GM12878 (cell line): ENCODE measurements at regions not wholly inside any gene's neighbourhood (a gene's known extent, or its start where the extent isn't known, plus 50 kb on each side); places are given as distances from the start of the nearest gene placed in this dataset.

ENCODE experiments used
- BRCA1 ChIP-seq: IDR thresholded peaks from 2 replicates; pipeline ENCODE4 v1.6.1; 2011; ENCODE audit warnings: low read depth, low read length, improper control_type of control experiment
- CREM ChIP-seq: IDR thresholded peaks from 2 replicates; pipeline ENCODE4 v1.6.1; 2014; ENCODE audit warnings: antibody characterized with exemption, low read depth
- EP300 ChIP-seq, 2 experiments: fragments of 150-350 bp in 1 of 2; IDR thresholded peaks; 2 replicates each; pipeline ENCODE4 v1.6.1; 2011 to 2012; ENCODE audit warnings: low read depth in 2 of 2, low read length in 2 of 2, borderline replicate concordance in 1 of 2, improper control_type of control experiment in 1 of 2, inconsistent platforms in 1 of 2; ENCODE audit not compliant: control insufficient read depth in 1 of 2
- EZH2 ChIP-seq: IDR thresholded peaks from 2 replicates; pipeline ENCODE4 v1.6.1; 2012; ENCODE audit warnings: low read depth, mild to moderate bottlenecking, control low read depth, inconsistent platforms, low read length, borderline replicate concordance; ENCODE audit not compliant: control insufficient read depth
- HDGF ChIP-seq: fragments of 450-650 bp; IDR thresholded peaks from 2 replicates; pipeline ENCODE4 v1.6.1; 2016; ENCODE audit warnings: antibody characterized with exemption
- NBN ChIP-seq: fragments of 450-650 bp; IDR thresholded peaks from 2 replicates; pipeline ENCODE4 v1.6.1; 2016
- POLR2A ChIP-seq: IDR thresholded peaks from 2 replicates; pipeline ENCODE4 v1.6.1; 2011; ENCODE audit warnings: low read depth, mild to moderate bottlenecking, low read length
- POLR2AphosphoS5 ChIP-seq: IDR thresholded peaks from 2 replicates; pipeline ENCODE4 v1.6.1; 2011; ENCODE audit warnings: mild to moderate bottlenecking, low read length, inconsistent platforms
- SMC3 ChIP-seq: IDR thresholded peaks from 2 replicates; pipeline ENCODE4 v1.6.1; 2011; ENCODE audit warnings: low read length, improper control_type of control experiment, borderline replicate concordance
- TF ChIP-seq, protein P1 (sequence below), 3 experiments: IDR thresholded peaks in 2 of 3; conservative IDR thresholded peaks in 1 of 3; 2 replicates each; pipeline ENCODE4 v1.5.1; 2011; ENCODE audit warnings: low read depth in 3 of 3, low read length in 3 of 3, mild to moderate bottlenecking in 3 of 3, control low read depth in 2 of 3, moderate library complexity in 2 of 3, inconsistent platforms in 1 of 3, mixed read lengths in 1 of 3; ENCODE audit not compliant: control insufficient read depth in 2 of 3, insufficient read depth in 1 of 3; ENCODE audit errors: extremely low read depth in 1 of 3
- TF ChIP-seq, protein P2 (sequence below): IDR thresholded peaks from 2 replicates; pipeline ENCODE4 v1.6.1; 2011; ENCODE audit warnings: borderline replicate concordance, low read depth, mild to moderate bottlenecking, moderate library complexity, mixed read lengths, low read length; ENCODE audit not compliant: insufficient read depth; ENCODE audit errors: extremely low read length

DNA sequence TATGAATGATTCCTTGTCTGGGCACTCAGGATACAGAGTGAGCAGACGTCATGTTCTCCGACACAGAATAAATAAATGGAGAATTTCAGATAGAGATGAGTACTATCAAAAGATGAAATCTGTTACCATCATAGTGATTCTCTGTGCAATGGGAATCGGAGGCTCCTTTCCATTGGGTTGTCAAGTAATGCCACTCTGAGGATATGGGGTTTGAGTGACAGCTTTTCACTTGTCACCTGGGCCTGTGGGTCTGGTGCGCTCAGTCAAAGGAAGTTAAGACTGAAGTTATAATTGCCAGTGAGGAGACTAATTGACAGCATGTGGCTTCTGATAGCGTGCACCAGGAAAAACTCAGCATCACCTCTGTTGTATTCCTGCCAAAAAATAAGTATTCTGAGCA is 387.2 kb downstream of the SOX11 start:
- TF ChIP-seq HDGF = no peak
- TF ChIP-seq POLR2A = no peak
- no peak for TF ChIP-seq CREM
- TF ChIP-seq, protein P1, sequence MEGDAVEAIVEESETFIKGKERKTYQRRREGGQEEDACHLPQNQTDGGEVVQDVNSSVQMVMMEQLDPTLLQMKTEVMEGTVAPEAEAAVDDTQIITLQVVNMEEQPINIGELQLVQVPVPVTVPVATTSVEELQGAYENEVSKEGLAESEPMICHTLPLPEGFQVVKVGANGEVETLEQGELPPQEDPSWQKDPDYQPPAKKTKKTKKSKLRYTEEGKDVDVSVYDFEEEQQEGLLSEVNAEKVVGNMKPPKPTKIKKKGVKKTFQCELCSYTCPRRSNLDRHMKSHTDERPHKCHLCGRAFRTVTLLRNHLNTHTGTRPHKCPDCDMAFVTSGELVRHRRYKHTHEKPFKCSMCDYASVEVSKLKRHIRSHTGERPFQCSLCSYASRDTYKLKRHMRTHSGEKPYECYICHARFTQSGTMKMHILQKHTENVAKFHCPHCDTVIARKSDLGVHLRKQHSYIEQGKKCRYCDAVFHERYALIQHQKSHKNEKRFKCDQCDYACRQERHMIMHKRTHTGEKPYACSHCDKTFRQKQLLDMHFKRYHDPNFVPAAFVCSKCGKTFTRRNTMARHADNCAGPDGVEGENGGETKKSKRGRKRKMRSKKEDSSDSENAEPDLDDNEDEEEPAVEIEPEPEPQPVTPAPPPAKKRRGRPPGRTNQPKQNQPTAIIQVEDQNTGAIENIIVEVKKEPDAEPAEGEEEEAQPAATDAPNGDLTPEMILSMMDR (IDR thresholded peaks at IDR 0.05 in 2 of 3, conservative IDR thresholded peaks at IDR 0.05 in 1 of 3; ENCODE audit: control insufficient read depth in 2 of 3, extremely low read depth in 1 of 3, insufficient read depth in 1 of 3, low read depth in 3 of 3, low read length in 3 of 3) = no peak
- TF ChIP-seq NBN = no peak
- no peak for TF ChIP-seq SMC3
- no peak for TF ChIP-seq EZH2
- TF ChIP-seq, protein P2, sequence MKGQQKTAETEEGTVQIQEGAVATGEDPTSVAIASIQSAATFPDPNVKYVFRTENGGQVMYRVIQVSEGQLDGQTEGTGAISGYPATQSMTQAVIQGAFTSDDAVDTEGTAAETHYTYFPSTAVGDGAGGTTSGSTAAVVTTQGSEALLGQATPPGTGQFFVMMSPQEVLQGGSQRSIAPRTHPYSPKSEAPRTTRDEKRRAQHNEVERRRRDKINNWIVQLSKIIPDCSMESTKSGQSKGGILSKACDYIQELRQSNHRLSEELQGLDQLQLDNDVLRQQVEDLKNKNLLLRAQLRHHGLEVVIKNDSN = no peak
- TF ChIP-seq EP300 (IDR thresholded peaks at IDR 0.05; ENCODE audit: borderline replicate concordance in 1 of 2, control insufficient read depth in 1 of 2, low read depth in 2 of 2, low read length in 2 of 2) = no peak
- TF ChIP-seq POLR2AphosphoS5 = no peak
- no peak for TF ChIP-seq BRCA1
